K562 (cell line): ENCODE measurements at regions not wholly inside any gene's neighbourhood (a gene's known extent, or its start where the extent isn't known, plus 50 kb on each side); places are given as distances from the start of the nearest gene placed in this dataset.

Experiments used
- ATAC-seq: fragments of 200-7000 bp; cut with Tn5 transposase; 3 replicates; pipeline ENCODE4 v1.9.1; 2020; ENCODE audit warnings: moderate library complexity
- BruUV-seq: library from RNA; stranded (reverse); fragments of 400-500 nt; replicated peaks from 2 replicates; lab custom pipeline; 2021; lab: Mats Ljungman, UMichigan
- CTCF ChIA-PET: fragments of 300-600 bp; formaldehyde crosslinking; extraction: SDS; loops from one replicate; lab custom pipeline; 2021; ENCODE audit warnings: low intra/inter-chr PET ratio; lab: Yijun Ruan, JAX
- POLR2A ChIA-PET: fragments of 300-600, 350-650 bp; sonication (Branson Sonifier 250); formaldehyde crosslinking; extraction: SDS; loops from one replicate; lab custom pipeline; 2021; ENCODE audit warnings: antibody characterized with exemption, inconsistent platforms; lab: Yijun Ruan, JAX
- DNase-seq, 4 experiments: peaks; one replicate each; pipeline versions ENCODE4 v3.0.0 to v3.0.0-alpha.2; 2011 to 2018; ENCODE audit warnings: low spot score in 3 of 4, mixed read lengths in 3 of 4; ENCODE audit errors: extremely low read depth in 1 of 4
- FAIRE-seq: peaks from 2 replicates; lab custom pipeline; 2011; peaks lifted over from hg19 to GRCh38; lab: Jason Lieb, UNC
- H2AFZ ChIP-seq: 2 replicates; pipeline ENCODE4 v1.6.0; 2011; ENCODE audit warnings: low read depth, low read length, control low read depth, inconsistent platforms
- H3K27ac ChIP-seq: fragments of 200-600 bp; 3 replicates; pipeline ENCODE4 v1.8.0; 2011; ENCODE audit warnings: low read depth, mild to moderate bottlenecking, control low read depth, inconsistent platforms, low read length, moderate library complexity, mixed read lengths; ENCODE audit errors: extremely low read depth
- H3K27me3 ChIP-seq, 2 experiments: fragments of 300-600 bp in 1 of 2; 2 replicates in 1 of 2; 3 replicates in 1 of 2; pipeline versions ENCODE4 v1.6.0 to v1.8.0; 2011; ENCODE audit warnings: inconsistent platforms in 2 of 2, low read length in 2 of 2, mild to moderate bottlenecking in 1 of 2, mixed read lengths in 1 of 2, moderate library complexity in 1 of 2; ENCODE audit not compliant: control insufficient read depth in 2 of 2, insufficient read depth in 2 of 2
- H3K36me3 ChIP-seq: fragments of 300-600 bp; 3 replicates; pipeline ENCODE4 v1.8.0; 2011; ENCODE audit warnings: mild to moderate bottlenecking, low read length, inconsistent platforms; ENCODE audit not compliant: control insufficient read depth, insufficient read depth
- H3K4me1 ChIP-seq, 2 experiments: fragments of 200-600 bp in 1 of 2; replicated peaks in 1 of 2; 2 replicates in 1 of 2; 3 replicates in 1 of 2; pipeline versions ENCODE4 v1.5.1 to v1.8.0; 2011; ENCODE audit warnings: inconsistent platforms in 2 of 2, low read length in 2 of 2, mild to moderate bottlenecking in 1 of 2, mixed read lengths in 1 of 2, moderate library complexity in 1 of 2; ENCODE audit not compliant: control insufficient read depth in 2 of 2, insufficient read depth in 2 of 2
- H3K4me2 ChIP-seq: 2 replicates; pipeline ENCODE4 v1.6.1; 2011; ENCODE audit warnings: low read length, control low read depth, inconsistent platforms, mixed read lengths; ENCODE audit not compliant: insufficient read depth
- H3K4me3 ChIP-seq: fragments of 200-600 bp; sonication (generic), shearing (Covaris generic); 2 replicates; pipeline ENCODE4 v1.5.1; 2016; ENCODE audit warnings: control low read depth, inconsistent platforms
- H3K79me2 ChIP-seq: fragments of 200-600 bp; 3 replicates; pipeline ENCODE4 v1.8.0; 2011; ENCODE audit warnings: low read length, inconsistent platforms; ENCODE audit not compliant: control insufficient read depth, insufficient read depth
- H3K9ac ChIP-seq, 2 experiments: 2 replicates each; pipeline versions ENCODE4 v1.6.0 to v1.6.1; 2011; ENCODE audit warnings: low read depth in 2 of 2, low read length in 2 of 2, control low read depth in 1 of 2, inconsistent platforms in 1 of 2, mild to moderate bottlenecking in 1 of 2, mixed read lengths in 1 of 2; ENCODE audit not compliant: insufficient read depth in 1 of 2
- H3K9me1 ChIP-seq: one replicate; pipeline ENCODE4 v1.6.0; 2011; ENCODE audit warnings: inconsistent platforms, mild to moderate bottlenecking, low read length, moderate library complexity; ENCODE audit not compliant: control insufficient read depth, insufficient read depth
- H3K9me3 ChIP-seq: replicated peaks from 2 replicates; pipeline ENCODE4 v1.5.1; 2011; ENCODE audit warnings: low read depth, low read length, inconsistent platforms; ENCODE audit not compliant: control insufficient read depth, insufficient read depth
- H4K20me1 ChIP-seq: replicated peaks from 2 replicates; pipeline ENCODE4 v1.6.1; 2011; ENCODE audit warnings: low read length, inconsistent platforms, mixed read lengths; ENCODE audit not compliant: control insufficient read depth, insufficient read depth
- BACH1 ChIP-seq: fragments of 200-800 bp; sonication (Bioruptor generic); IDR thresholded peaks from 2 replicates; pipeline ENCODE4 v1.6.1; 2016; ENCODE audit warnings: missing genetic modification characterization, missing compliant biosample characterization
- CBX1 ChIP-seq: sonication (generic); IDR thresholded peaks from 2 replicates; pipeline ENCODE4 v1.6.1; 2016; ENCODE audit warnings: antibody characterized with exemption, low read depth, mild to moderate bottlenecking
- FUS ChIP-seq: fragments of 200-400 bp; formaldehyde crosslinking; optimal IDR thresholded peaks from 2 replicates; pipeline ENCODE3; 2017; ENCODE audit warnings: low read depth, low read length
- KDM1A ChIP-seq, 2 experiments: fragments of 450-650 bp; IDR thresholded peaks; 2 replicates each; pipeline ENCODE4 v1.6.1; 2016; ENCODE audit warnings: mild to moderate bottlenecking in 2 of 2
- MTA2 ChIP-seq: fragments of 450-650 bp; IDR thresholded peaks from 2 replicates; pipeline ENCODE4 v1.6.1; 2016; ENCODE audit warnings: low read depth
- NCOA1 ChIP-seq: fragments of 450-650 bp; IDR thresholded peaks from 2 replicates; pipeline ENCODE4 v1.6.1; 2016; ENCODE audit warnings: low read depth
- NFE2 ChIP-seq: IDR thresholded peaks from 2 replicates; pipeline ENCODE4 v1.6.1; 2014; ENCODE audit warnings: antibody characterized with exemption, low read depth
- PHF8 ChIP-seq: fragments of 200-600 bp; sonication (generic); IDR thresholded peaks from 2 replicates; pipeline ENCODE4 v1.6.1; 2012; ENCODE audit warnings: mixed run types, mild to moderate bottlenecking, inconsistent platforms, low read length, moderate library complexity, borderline replicate concordance
- PHTF2 ChIP-seq: fragments of 250-450 bp; sonication (Bioruptor Pico); IDR thresholded peaks from 2 replicates; pipeline ENCODE4 v1.5.0; 2021; ENCODE audit warnings: mild to moderate bottlenecking
- SIRT6 ChIP-seq: IDR thresholded peaks from one replicate; pipeline ENCODE4 v1.6.1; 2012; ENCODE audit warnings: low read depth, mild to moderate bottlenecking, control low read depth, inconsistent platforms, low read length, moderate library complexity
- SRSF3 ChIP-seq: fragments of 200-400 bp; formaldehyde crosslinking; IDR thresholded peaks from 2 replicates; pipeline ENCODE4 v1.6.1; 2016; ENCODE audit warnings: mild to moderate bottlenecking, low read length, moderate library complexity; ENCODE audit not compliant: insufficient read depth
- TCF15 ChIP-seq: fragments of 250-450 bp; sonication (Bioruptor Pico); IDR thresholded peaks from 2 replicates; pipeline ENCODE4 v1.8.0; 2022; ENCODE audit warnings: moderate library complexity, mild to moderate bottlenecking, inconsistent platforms
- WHSC1 ChIP-seq: IDR thresholded peaks from one replicate; pipeline ENCODE4 v1.6.1; 2012; ENCODE audit warnings: low read length, control low read depth, inconsistent platforms
- ZKSCAN3 ChIP-seq: fragments of 250-450 bp; sonication (Bioruptor Pico); IDR thresholded peaks from 2 replicates; pipeline ENCODE4 v1.4.0; 2020
- ZNF77 ChIP-seq: fragments of 250-450 bp; sonication (Bioruptor Pico); IDR thresholded peaks from 2 replicates; pipeline ENCODE4 v1.5.0; 2020
- WGBS: fragments of 100-300 bp; shearing (Covaris generic); methylation state at CpG from one replicate; pipeline ENCODE4 v1.1.6; 2016; ENCODE audit warnings: low coverage, mixed read lengths; ENCODE audit not compliant: insufficient coverage; ENCODE audit errors: missing lambda C conversion rate; 5-methylcytosine and 5-hydroxymethylcytosine counted together
- in situ Hi-C: fragments of 300-500 bp; cut with MboI; formaldehyde crosslinking; loops from 4 replicates; pipeline ENCODE4 v1.15.0; 2018; ENCODE audit warnings: inconsistent platforms, mixed read lengths
- intact Hi-C: fragments of 100-400 bp; cut with micrococcal nuclease; formaldehyde crosslinking; loops from 2 replicates; pipeline ENCODE4 v1.14.2; 2022
- TF ChIP-seq, protein P1 (sequence below), 3 experiments: IDR thresholded peaks in 2 of 3; conservative IDR thresholded peaks in 1 of 3; 2 replicates each; pipeline ENCODE4 v1.5.1; 2011 to 2012; ENCODE audit warnings: low read length in 3 of 3, mild to moderate bottlenecking in 3 of 3, control low read depth in 2 of 3, improper control_type of control experiment in 1 of 3, inconsistent platforms in 1 of 3, low read depth in 1 of 3, mixed read lengths in 1 of 3, moderate library complexity in 1 of 3; ENCODE audit not compliant: insufficient read depth in 2 of 3
- TF ChIP-seq, protein P2 (sequence below): IDR thresholded peaks from 3 replicates; pipeline ENCODE4 v1.6.1; 2011; ENCODE audit warnings: borderline replicate concordance, mild to moderate bottlenecking, moderate library complexity; ENCODE audit not compliant: insufficient read length; ENCODE audit errors: extremely low read depth
- TF ChIP-seq, protein P3 (sequence below): sonication (generic); formaldehyde crosslinking; IDR thresholded peaks from 2 replicates; pipeline ENCODE4 v1.9.0; 2022; ENCODE audit warnings: mild to moderate bottlenecking, missing genetic modification reagents

GRCh38 chr3:106423321-106424225 is 554.8 kb upstream of the CBLB start:
- no peak for FAIRE-seq
- Histone ChIP-seq H3K4me3 (no peak overlapping the region), H3K79me2 (no peaks in the 10 kb centered on the region), H3K27me3 (no peaks in the 10 kb centered on the region), H3K36me3 (no peaks in the 10 kb centered on the region), H3K9me1 (no peaks in the 10 kb centered on the region), H4K20me1 (no peaks in the 10 kb centered on the region), H3K27ac (no peak overlapping the region), H3K4me2 (no peak overlapping the region), H3K4me1 (no peaks in the 10 kb centered on the region), H2AFZ (no peak overlapping the region), H3K9ac (no peak overlapping the region), H3K9me3 (no peaks in the 10 kb centered on the region)
- no peak for ATAC-seq
- ChIA-PET POLR2A (no interaction called here), CTCF (no interaction called here)
- in situ Hi-C loops (no loop called here), intact Hi-C loops (no loop called here)
- BruUV-seq: no TSS peak
- no peak for DNase-seq
- WGBS: 0% methylated on average over 7 of the region's 7 CpGs
- TF ChIP-seq BACH1 (tag): no peak
- TF ChIP-seq MTA2: no peak
- no peak for TF ChIP-seq FUS
- TF ChIP-seq ZKSCAN3 (CRISPR knock-in tag): no peak
- TF ChIP-seq NFE2: no peak
- no peak for TF ChIP-seq ZNF77 (CRISPR knock-in tag)
- TF ChIP-seq NCOA1: no peak
- TF ChIP-seq, protein P1, sequence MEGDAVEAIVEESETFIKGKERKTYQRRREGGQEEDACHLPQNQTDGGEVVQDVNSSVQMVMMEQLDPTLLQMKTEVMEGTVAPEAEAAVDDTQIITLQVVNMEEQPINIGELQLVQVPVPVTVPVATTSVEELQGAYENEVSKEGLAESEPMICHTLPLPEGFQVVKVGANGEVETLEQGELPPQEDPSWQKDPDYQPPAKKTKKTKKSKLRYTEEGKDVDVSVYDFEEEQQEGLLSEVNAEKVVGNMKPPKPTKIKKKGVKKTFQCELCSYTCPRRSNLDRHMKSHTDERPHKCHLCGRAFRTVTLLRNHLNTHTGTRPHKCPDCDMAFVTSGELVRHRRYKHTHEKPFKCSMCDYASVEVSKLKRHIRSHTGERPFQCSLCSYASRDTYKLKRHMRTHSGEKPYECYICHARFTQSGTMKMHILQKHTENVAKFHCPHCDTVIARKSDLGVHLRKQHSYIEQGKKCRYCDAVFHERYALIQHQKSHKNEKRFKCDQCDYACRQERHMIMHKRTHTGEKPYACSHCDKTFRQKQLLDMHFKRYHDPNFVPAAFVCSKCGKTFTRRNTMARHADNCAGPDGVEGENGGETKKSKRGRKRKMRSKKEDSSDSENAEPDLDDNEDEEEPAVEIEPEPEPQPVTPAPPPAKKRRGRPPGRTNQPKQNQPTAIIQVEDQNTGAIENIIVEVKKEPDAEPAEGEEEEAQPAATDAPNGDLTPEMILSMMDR (IDR thresholded peaks at IDR 0.05 in 2 of 3, conservative IDR thresholded peaks at IDR 0.05 in 1 of 3; ENCODE audit: insufficient read depth in 2 of 3, low read depth in 1 of 3, low read length in 3 of 3): no peak
- TF ChIP-seq CBX1: no peak
- no peak for TF ChIP-seq PHTF2 (CRISPR knock-in tag)
- no peak for TF ChIP-seq SIRT6
- TF ChIP-seq, protein P2, sequence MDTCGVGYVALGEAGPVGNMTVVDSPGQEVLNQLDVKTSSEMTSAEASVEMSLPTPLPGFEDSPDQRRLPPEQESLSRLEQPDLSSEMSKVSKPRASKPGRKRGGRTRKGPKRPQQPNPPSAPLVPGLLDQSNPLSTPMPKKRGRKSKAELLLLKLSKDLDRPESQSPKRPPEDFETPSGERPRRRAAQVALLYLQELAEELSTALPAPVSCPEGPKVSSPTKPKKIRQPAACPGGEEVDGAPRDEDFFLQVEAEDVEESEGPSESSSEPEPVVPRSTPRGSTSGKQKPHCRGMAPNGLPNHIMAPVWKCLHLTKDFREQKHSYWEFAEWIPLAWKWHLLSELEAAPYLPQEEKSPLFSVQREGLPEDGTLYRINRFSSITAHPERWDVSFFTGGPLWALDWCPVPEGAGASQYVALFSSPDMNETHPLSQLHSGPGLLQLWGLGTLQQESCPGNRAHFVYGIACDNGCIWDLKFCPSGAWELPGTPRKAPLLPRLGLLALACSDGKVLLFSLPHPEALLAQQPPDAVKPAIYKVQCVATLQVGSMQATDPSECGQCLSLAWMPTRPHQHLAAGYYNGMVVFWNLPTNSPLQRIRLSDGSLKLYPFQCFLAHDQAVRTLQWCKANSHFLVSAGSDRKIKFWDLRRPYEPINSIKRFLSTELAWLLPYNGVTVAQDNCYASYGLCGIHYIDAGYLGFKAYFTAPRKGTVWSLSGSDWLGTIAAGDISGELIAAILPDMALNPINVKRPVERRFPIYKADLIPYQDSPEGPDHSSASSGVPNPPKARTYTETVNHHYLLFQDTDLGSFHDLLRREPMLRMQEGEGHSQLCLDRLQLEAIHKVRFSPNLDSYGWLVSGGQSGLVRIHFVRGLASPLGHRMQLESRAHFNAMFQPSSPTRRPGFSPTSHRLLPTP: no peak
- TF ChIP-seq TCF15 (CRISPR knock-in tag): no peak
- no peak for TF ChIP-seq PHF8
- TF ChIP-seq, protein P3, sequence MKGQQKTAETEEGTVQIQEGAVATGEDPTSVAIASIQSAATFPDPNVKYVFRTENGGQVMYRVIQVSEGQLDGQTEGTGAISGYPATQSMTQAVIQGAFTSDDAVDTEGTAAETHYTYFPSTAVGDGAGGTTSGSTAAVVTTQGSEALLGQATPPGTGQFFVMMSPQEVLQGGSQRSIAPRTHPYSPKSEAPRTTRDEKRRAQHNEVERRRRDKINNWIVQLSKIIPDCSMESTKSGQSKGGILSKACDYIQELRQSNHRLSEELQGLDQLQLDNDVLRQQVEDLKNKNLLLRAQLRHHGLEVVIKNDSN (CRISPR knock-in tag): no peak
- TF ChIP-seq KDM1A (IDR thresholded peaks at IDR 0.05): no peak
- TF ChIP-seq WHSC1: no peak
- TF ChIP-seq SRSF3: no peak
